Endothelial cell (in vitro differentiated cells): ENCODE measurements at regions not wholly inside any gene's neighbourhood (a gene's known extent, or its start where the extent isn't known, plus 50 kb on each side); places are given as distances from the start of the nearest gene placed in this dataset.

ENCODE experiments used
- DNase-seq: peaks from one replicate; pipeline ENCODE4 v3.0.0; 2021; ENCODE audit warnings: low spot score
- H3K27ac Mint-ChIP-seq: one replicate; pipeline ENCODE4 v1.8.0; 2021; ENCODE audit warnings: mixed read lengths, inconsistent platforms; ENCODE audit not compliant: unreplicated experiment
- H3K27me3 Mint-ChIP-seq: one replicate; pipeline ENCODE4 v1.8.0; 2021; ENCODE audit warnings: mild to moderate bottlenecking, moderate library complexity, mixed read lengths, inconsistent platforms; ENCODE audit not compliant: unreplicated experiment
- H3K36me3 Mint-ChIP-seq: one replicate; pipeline ENCODE4 v1.8.0; 2021; ENCODE audit warnings: mild to moderate bottlenecking, low read depth, mixed read lengths, inconsistent platforms; ENCODE audit not compliant: unreplicated experiment
- H3K4me1 Mint-ChIP-seq: one replicate; pipeline ENCODE4 v1.8.0; 2021; ENCODE audit warnings: mild to moderate bottlenecking, mixed read lengths, inconsistent platforms; ENCODE audit not compliant: unreplicated experiment
- H3K4me3 Mint-ChIP-seq: one replicate; pipeline ENCODE4 v1.8.0; 2021; ENCODE audit warnings: mild to moderate bottlenecking, mixed read lengths, inconsistent platforms; ENCODE audit not compliant: unreplicated experiment
- H3K9me3 Mint-ChIP-seq: one replicate; pipeline ENCODE4 v1.8.0; 2021; ENCODE audit warnings: mixed read lengths, inconsistent platforms; ENCODE audit not compliant: unreplicated experiment
- TF ChIP-seq, protein P1 (sequence below): fragments of 200-600 bp; sonication (generic); IDR thresholded peaks from one replicate; pipeline ENCODE4 v1.5.0; 2021; ENCODE audit warnings: antibody characterized with exemption; ENCODE audit not compliant: unreplicated experiment

DNA sequence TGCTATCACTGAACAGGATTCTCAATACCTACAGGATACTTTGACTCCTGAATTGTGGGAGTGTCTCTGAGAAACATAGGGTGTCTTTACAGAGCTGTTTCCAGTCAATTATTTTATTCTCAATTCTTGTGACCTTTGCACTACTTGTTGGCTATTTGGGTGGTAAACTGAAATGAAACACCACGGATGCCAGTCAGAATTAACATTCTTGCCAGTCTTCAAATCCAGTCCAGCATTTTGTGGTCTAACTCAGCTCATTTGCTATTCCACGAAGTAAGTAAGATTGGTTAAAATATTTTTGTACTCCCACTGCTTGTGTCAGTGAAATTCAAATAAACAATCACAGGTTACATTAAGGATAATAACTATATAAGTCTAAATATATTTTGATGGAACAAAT is 197.9 kb downstream of the ANKRD50 start:
- Mint-ChIP-seq H3K27ac (no peak overlapping the region), H3K36me3 (no peaks in the 10 kb centered on the region), H3K4me1 (no peaks in the 10 kb centered on the region), H3K4me3 (no peak overlapping the region), H3K27me3 (peaks cover 2% of the 10 kb centered on the region), H3K9me3 (no peaks in the 10 kb centered on the region)
- TF ChIP-seq, protein P1, sequence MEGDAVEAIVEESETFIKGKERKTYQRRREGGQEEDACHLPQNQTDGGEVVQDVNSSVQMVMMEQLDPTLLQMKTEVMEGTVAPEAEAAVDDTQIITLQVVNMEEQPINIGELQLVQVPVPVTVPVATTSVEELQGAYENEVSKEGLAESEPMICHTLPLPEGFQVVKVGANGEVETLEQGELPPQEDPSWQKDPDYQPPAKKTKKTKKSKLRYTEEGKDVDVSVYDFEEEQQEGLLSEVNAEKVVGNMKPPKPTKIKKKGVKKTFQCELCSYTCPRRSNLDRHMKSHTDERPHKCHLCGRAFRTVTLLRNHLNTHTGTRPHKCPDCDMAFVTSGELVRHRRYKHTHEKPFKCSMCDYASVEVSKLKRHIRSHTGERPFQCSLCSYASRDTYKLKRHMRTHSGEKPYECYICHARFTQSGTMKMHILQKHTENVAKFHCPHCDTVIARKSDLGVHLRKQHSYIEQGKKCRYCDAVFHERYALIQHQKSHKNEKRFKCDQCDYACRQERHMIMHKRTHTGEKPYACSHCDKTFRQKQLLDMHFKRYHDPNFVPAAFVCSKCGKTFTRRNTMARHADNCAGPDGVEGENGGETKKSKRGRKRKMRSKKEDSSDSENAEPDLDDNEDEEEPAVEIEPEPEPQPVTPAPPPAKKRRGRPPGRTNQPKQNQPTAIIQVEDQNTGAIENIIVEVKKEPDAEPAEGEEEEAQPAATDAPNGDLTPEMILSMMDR, result no peak
- DNase-seq, result no peak

DNA sequence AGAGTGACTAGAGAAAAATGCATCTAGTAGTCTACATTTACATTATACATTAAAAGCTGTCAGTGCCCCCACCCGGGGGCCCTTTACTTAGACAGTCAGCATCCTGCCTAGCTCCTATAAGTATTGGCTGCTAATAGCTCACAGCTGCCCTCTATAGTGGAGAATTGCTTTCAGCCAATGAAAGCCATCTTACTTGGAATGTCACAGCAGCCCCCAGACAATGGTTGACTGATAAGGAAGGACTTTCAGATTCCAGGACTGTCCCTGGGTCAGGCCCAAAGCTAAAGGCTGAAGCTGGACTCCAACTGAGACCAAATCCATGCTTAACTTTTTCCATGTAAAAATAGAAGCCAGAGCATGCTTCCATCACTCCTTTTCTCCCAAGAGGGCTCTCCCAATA is 196.9 kb downstream of the ANKRD50 start:
- no peak for DNase-seq
- Mint-ChIP-seq H3K4me1 (no peaks in the 10 kb centered on the region), H3K9me3 (no peaks in the 10 kb centered on the region), H3K27ac (no peak overlapping the region), H3K27me3 (peaks cover 2% of the 10 kb centered on the region), H3K4me3 (no peak overlapping the region), H3K36me3 (no peaks in the 10 kb centered on the region)
- TF ChIP-seq, protein P1, result no peak

DNA sequence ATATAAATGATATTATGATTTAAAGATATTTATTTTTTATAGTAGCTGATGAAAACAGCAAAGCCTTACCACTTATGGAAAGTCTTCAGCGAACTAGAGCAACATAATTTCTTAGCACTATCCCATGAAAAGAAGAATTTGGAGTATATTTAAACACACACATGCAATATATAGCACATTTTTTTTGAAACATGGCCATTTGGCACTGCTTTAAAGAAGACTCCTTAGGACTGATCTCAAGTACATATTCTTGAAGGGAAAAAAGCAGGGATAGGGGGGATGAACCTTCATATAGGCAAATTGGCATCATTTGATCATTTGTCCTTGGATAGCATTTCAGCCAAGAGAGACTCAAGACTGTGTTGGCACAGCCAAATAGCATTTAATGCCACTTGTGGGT is 193.3 kb downstream of the ANKRD50 start:
- H3K36me3 Mint-ChIP-seq, result no peaks in the 10 kb centered on the region
- H3K27me3 Mint-ChIP-seq, result peaks cover 2% of the 10 kb centered on the region
- TF ChIP-seq, protein P1, result no peak
- H3K27ac Mint-ChIP-seq, result no peak overlapping the region
- H3K9me3 Mint-ChIP-seq, result no peaks in the 10 kb centered on the region
- H3K4me3 Mint-ChIP-seq, result no peak overlapping the region
- no peaks in the 10 kb centered on the region for H3K4me1 Mint-ChIP-seq
- no peak for DNase-seq

DNA sequence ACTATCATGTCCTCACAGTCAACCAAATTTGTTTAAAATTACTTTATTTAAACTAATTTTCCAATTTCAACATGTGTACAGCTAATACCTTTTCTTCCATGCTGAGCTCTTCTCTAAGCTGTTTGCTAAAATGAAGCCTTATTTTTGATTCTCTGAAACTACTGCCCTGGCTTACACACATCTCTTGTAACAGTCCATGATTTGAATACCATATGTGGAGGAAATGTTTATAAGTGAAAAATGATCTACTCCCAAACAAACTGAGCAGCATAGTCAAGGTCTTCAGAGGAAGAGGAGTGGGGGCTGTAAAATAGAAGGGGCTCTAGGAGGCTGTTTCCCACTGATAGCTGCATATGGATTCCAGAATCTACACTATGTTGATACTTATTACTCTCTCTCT is 188.7 kb downstream of the ANKRD50 start:
- H3K4me3 Mint-ChIP-seq, result no peak overlapping the region
- H3K4me1 Mint-ChIP-seq, result peaks cover 12% of the 10 kb centered on the region
- no peaks in the 10 kb centered on the region for H3K36me3 Mint-ChIP-seq
- H3K27ac Mint-ChIP-seq, result no peak overlapping the region
- no peaks in the 10 kb centered on the region for H3K9me3 Mint-ChIP-seq
- peaks cover 2% of the 10 kb centered on the region for H3K27me3 Mint-ChIP-seq
- DNase-seq, result no peak
- TF ChIP-seq, protein P1, result no peak

DNA sequence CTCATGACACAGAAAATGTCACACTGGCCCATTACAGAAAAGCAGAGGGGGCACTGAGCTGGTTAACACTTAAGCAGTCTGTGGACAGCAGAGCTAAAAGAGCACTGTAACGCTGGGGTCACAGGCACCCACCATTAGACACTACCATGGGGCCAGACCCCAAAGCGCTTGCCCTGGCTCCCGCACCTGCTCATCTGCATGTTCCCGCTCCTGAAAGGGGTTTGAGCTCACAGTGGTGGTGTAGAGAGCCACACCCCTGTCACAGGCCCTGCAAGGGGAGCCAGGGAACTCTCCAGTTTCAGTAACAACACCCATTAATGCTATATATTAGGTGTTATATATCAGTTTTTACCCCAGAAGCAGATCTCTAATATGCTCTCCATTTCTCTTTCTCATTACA is 187.0 kb downstream of the ANKRD50 start:
- Mint-ChIP-seq H3K27ac (no peak overlapping the region), H3K4me3 (no peak overlapping the region), H3K27me3 (peaks cover 2% of the 10 kb centered on the region), H3K36me3 (no peaks in the 10 kb centered on the region), H3K4me1 (peaks cover 12% of the 10 kb centered on the region), H3K9me3 (no peaks in the 10 kb centered on the region)
- no peak for DNase-seq
- TF ChIP-seq, protein P1, result no peak
